OCI-LY1 (cell line): ENCODE measurements at regions not wholly inside any gene's neighbourhood (a gene's known extent, or its start where the extent isn't known, plus 50 kb on each side); places are given as distances from the start of the nearest gene placed in this dataset.

Source experiments
- H2AFZ ChIP-seq: fragments of 200-600 bp; sonication (generic), shearing (Covaris generic); 2 replicates; pipeline ENCODE4 v1.6.0; 2014; ENCODE audit warnings: antibody characterized with exemption, mild to moderate bottlenecking, low read length
- H3F3A ChIP-seq: fragments of 200-600 bp; sonication (generic), shearing (Covaris generic); 2 replicates; pipeline ENCODE4 v1.6.0; 2014; ENCODE audit warnings: mild to moderate bottlenecking, antibody characterized with exemption, low read length, moderate library complexity; ENCODE audit not compliant: insufficient read depth
- H3K27ac ChIP-seq: fragments of 200-600 bp; sonication (generic); 2 replicates; pipeline ENCODE4 v1.5.1; 2014; ENCODE audit warnings: low read length, mixed run types, mild to moderate bottlenecking, low read depth; ENCODE audit not compliant: poor library complexity, severe bottlenecking
- H3K27me3 ChIP-seq: fragments of 200-600 bp; sonication (generic); 2 replicates; pipeline ENCODE4 v1.6.0; 2014; ENCODE audit warnings: antibody characterized with exemption, mild to moderate bottlenecking, low read length, moderate library complexity; ENCODE audit not compliant: insufficient read depth
- H3K36me3 ChIP-seq: fragments of 200-600 bp; sonication (generic); 2 replicates; pipeline ENCODE4 v1.6.1; 2014; ENCODE audit warnings: mild to moderate bottlenecking, antibody characterized with exemption, low read length, moderate library complexity, mixed read lengths; ENCODE audit not compliant: insufficient read depth
- H3K4me1 ChIP-seq: fragments of 200-600 bp; sonication (generic); 2 replicates; pipeline ENCODE4 v1.5.1; 2014; ENCODE audit warnings: mild to moderate bottlenecking, low read length, moderate library complexity; ENCODE audit not compliant: insufficient read depth, severe bottlenecking
- H3K4me2 ChIP-seq: fragments of 200-600 bp; sonication (generic), shearing (Covaris generic); 2 replicates; pipeline ENCODE4 v1.6.1; 2014; ENCODE audit warnings: low read length
- H3K4me3 ChIP-seq: fragments of 200-600 bp; sonication (generic); 2 replicates; pipeline ENCODE4 v1.5.1; 2014; ENCODE audit warnings: low read length, low read depth, mild to moderate bottlenecking, mixed read lengths; ENCODE audit not compliant: poor library complexity, severe bottlenecking
- H3K79me2 ChIP-seq: fragments of 200-600 bp; shearing (Covaris generic); 2 replicates; pipeline ENCODE4 v1.6.1; 2016; ENCODE audit warnings: mixed run types, low read length, mixed read lengths; ENCODE audit not compliant: insufficient read depth
- H3K9ac ChIP-seq: fragments of 200-600 bp; sonication (generic), shearing (Covaris generic); 2 replicates; pipeline ENCODE4 v1.6.1; 2014; ENCODE audit warnings: mild to moderate bottlenecking, low read length, mixed read lengths
- H3K9me2 ChIP-seq: fragments of 200-600 bp; sonication (generic), shearing (Covaris generic); 2 replicates; pipeline ENCODE4 v1.6.1; 2014; ENCODE audit warnings: low read depth, mild to moderate bottlenecking, low read length, mixed read lengths
- H3K9me3 ChIP-seq: fragments of 200-600 bp; shearing (Covaris generic); 2 replicates; pipeline ENCODE4 v1.6.1; 2014; ENCODE audit warnings: low read length, mixed read lengths
- H4K20me1 ChIP-seq: fragments of 200-600 bp; sonication (generic), shearing (Covaris generic); 2 replicates; pipeline ENCODE4 v1.6.0; 2016; ENCODE audit warnings: mild to moderate bottlenecking, low read length; ENCODE audit not compliant: insufficient read depth
- EZH2 ChIP-seq: fragments of 200-600 bp; sonication (generic), shearing (Covaris generic); IDR thresholded peaks from 2 replicates; pipeline ENCODE4 v1.8.0; 2017; ENCODE audit warnings: borderline replicate concordance, mixed run types, mild to moderate bottlenecking, antibody characterized with exemption, low read length, moderate library complexity, mixed read lengths
- TF ChIP-seq, protein P1 (sequence below): fragments of 200-600 bp; sonication (generic), shearing (Covaris generic); IDR thresholded peaks from 2 replicates; pipeline ENCODE4 v1.5.1; 2017; ENCODE audit warnings: mild to moderate bottlenecking, antibody characterized with exemption, low read length, moderate library complexity, mixed read lengths

DNA sequence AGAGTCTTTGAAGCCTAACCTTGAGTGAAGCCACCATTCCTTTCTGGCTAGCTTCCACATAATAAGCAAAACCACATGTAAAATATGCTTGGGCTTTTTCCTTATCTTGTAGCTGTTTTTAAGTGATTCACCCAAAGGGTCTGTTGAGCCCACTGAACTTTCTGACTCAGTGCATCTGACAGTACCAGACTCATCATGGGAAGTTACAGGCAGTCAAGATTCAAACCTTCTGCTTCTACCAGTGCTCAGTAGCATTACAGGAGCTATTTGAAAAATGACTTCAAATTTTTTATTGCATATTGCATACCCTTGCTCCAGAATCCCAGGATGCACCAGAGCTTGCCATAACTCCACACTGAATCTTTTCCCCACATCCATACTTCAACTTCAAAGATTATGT is 87.5 kb upstream of the PTPRD start:
- no peaks in the 10 kb centered on the region for H3K9me3 ChIP-seq
- no peaks in the 10 kb centered on the region for H3K4me1 ChIP-seq
- H3K9ac ChIP-seq = no peak overlapping the region
- TF ChIP-seq, protein P1, sequence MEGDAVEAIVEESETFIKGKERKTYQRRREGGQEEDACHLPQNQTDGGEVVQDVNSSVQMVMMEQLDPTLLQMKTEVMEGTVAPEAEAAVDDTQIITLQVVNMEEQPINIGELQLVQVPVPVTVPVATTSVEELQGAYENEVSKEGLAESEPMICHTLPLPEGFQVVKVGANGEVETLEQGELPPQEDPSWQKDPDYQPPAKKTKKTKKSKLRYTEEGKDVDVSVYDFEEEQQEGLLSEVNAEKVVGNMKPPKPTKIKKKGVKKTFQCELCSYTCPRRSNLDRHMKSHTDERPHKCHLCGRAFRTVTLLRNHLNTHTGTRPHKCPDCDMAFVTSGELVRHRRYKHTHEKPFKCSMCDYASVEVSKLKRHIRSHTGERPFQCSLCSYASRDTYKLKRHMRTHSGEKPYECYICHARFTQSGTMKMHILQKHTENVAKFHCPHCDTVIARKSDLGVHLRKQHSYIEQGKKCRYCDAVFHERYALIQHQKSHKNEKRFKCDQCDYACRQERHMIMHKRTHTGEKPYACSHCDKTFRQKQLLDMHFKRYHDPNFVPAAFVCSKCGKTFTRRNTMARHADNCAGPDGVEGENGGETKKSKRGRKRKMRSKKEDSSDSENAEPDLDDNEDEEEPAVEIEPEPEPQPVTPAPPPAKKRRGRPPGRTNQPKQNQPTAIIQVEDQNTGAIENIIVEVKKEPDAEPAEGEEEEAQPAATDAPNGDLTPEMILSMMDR = no peak
- no peak for TF ChIP-seq EZH2
- H3K27me3 ChIP-seq = no peaks in the 10 kb centered on the region
- no peaks in the 10 kb centered on the region for H4K20me1 ChIP-seq
- no peaks in the 10 kb centered on the region for H3K79me2 ChIP-seq
- no peaks in the 10 kb centered on the region for H3F3A ChIP-seq
- no peak overlapping the region for H3K4me2 ChIP-seq
- H3K9me2 ChIP-seq = no peaks in the 10 kb centered on the region
- no peak overlapping the region for H3K4me3 ChIP-seq
- H2AFZ ChIP-seq = no peak overlapping the region
- no peaks in the 10 kb centered on the region for H3K36me3 ChIP-seq
- no peak overlapping the region for H3K27ac ChIP-seq

GRCh38 chr9:10700915-10701314 is 88.1 kb upstream of the PTPRD start:
- no peak overlapping the region for H3K4me2 ChIP-seq
- H3K27me3 ChIP-seq = no peaks in the 10 kb centered on the region
- no peaks in the 10 kb centered on the region for H3K4me1 ChIP-seq
- no peaks in the 10 kb centered on the region for H3K79me2 ChIP-seq
- H3K9me2 ChIP-seq = no peaks in the 10 kb centered on the region
- no peaks in the 10 kb centered on the region for H3K9me3 ChIP-seq
- H2AFZ ChIP-seq = no peak overlapping the region
- H3K36me3 ChIP-seq = no peaks in the 10 kb centered on the region
- TF ChIP-seq, protein P1 = no peak
- no peak for TF ChIP-seq EZH2
- no peaks in the 10 kb centered on the region for H3F3A ChIP-seq
- no peaks in the 10 kb centered on the region for H4K20me1 ChIP-seq
- H3K9ac ChIP-seq = no peak overlapping the region
- no peak overlapping the region for H3K4me3 ChIP-seq
- no peak overlapping the region for H3K27ac ChIP-seq

DNA sequence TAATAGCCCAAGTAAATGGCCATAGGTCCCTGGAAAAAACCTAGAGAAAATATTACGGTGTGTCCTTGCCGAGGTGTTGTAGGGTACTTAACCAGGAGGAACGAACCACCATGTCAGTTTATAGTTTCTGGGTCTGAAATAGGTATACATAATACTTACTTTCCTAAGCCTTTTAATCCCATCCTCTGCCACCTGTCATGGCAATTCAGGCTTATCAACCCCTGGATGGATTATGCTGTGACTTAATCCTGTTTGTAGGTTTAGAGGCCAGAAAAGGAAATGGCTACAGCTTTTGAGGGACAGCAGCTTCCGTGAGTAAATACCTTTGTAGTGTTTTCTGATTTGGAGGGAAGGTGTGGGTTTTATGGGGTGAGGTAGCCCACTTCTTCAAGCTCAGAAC is 89.1 kb upstream of the PTPRD start:
- Histone ChIP-seq H2AFZ (no peak overlapping the region), H4K20me1 (no peaks in the 10 kb centered on the region), H3K27me3 (no peaks in the 10 kb centered on the region), H3K79me2 (no peaks in the 10 kb centered on the region), H3K4me3 (no peak overlapping the region), H3K4me2 (no peak overlapping the region), H3K27ac (no peak overlapping the region), H3K9me2 (no peaks in the 10 kb centered on the region), H3K9ac (no peak overlapping the region), H3K4me1 (no peaks in the 10 kb centered on the region), H3F3A (no peaks in the 10 kb centered on the region), H3K36me3 (no peaks in the 10 kb centered on the region), H3K9me3 (no peaks in the 10 kb centered on the region)
- TF ChIP-seq, protein P1 = no peak
- no peak for TF ChIP-seq EZH2
